Colonic mucosa (tissue), 4 donors: ENCODE measurements at regions not wholly inside any gene's neighbourhood (a gene's known extent, or its start where the extent isn't known, plus 50 kb on each side); places are given as distances from the start of the nearest gene placed in this dataset.

Experiments
- DNase-seq: peaks from one replicate; pipeline ENCODE4 v3.0.0-alpha.2; 2020
- H3K27ac ChIP-seq: fragments of 200-600 bp; one replicate; pipeline ENCODE4 v1.8.0; 2021
- H3K27me3 ChIP-seq: fragments of 200-600 bp; one replicate; pipeline ENCODE4 v1.8.0; 2021
- H3K36me3 ChIP-seq: fragments of 200-600 bp; one replicate; pipeline ENCODE4 v1.8.0; 2021
- H3K4me1 ChIP-seq: fragments of 200-600 bp; one replicate; pipeline ENCODE4 v1.8.0; 2021; ENCODE audit warnings: mild to moderate bottlenecking
- H3K4me3 ChIP-seq: fragments of 200-600 bp; one replicate; pipeline ENCODE4 v1.8.0; 2021
- H3K9ac ChIP-seq, 2 donors: one replicate each; pipeline ENCODE4 v1.7.0; 2013; ENCODE audit warnings: control low read depth in 2 of 2, low read depth in 2 of 2, low read length in 2 of 2
- H3K9me3 ChIP-seq: fragments of 200-600 bp; one replicate; pipeline ENCODE4 v1.8.0; 2021
- CTCF ChIP-seq: fragments of 200-600 bp; IDR thresholded peaks from one replicate; pipeline ENCODE4 v1.8.0; 2022; ENCODE audit warnings: antibody characterized with exemption, mild to moderate bottlenecking
- intact Hi-C: fragments of 100-400 bp; cut with DNase I; formaldehyde crosslinking; loops from one replicate; pipeline ENCODE4 v1.14.1; 2022
- donor health status: healthy.
- donor health status: DM: no; HTN: no; CAD: no.
- donor health status: DM: no; HTN: no; CAD: no.

GRCh38 chr4:4639370-4639769, 97.5 kb upstream of the STX18 start:
- Histone ChIP-seq H3K36me3 (no peaks in the 10 kb centered on the region), H3K4me3 (no peak overlapping the region), H3K4me1 (no peaks in the 10 kb centered on the region), H3K9ac (no peak overlapping the region), H3K27ac (no peak overlapping the region), H3K27me3 (no peaks in the 10 kb centered on the region), H3K9me3 (no peaks in the 10 kb centered on the region)
- intact Hi-C loops: no loop called here
- no peak for TF ChIP-seq CTCF
- DNase-seq: no peak

GRCh38 chr4:4637710-4638109, 95.9 kb upstream of the STX18 start:
- no peaks in the 10 kb centered on the region for H3K27me3 ChIP-seq
- no peaks in the 10 kb centered on the region for H3K4me1 ChIP-seq
- no peak overlapping the region for H3K27ac ChIP-seq
- no peak for TF ChIP-seq CTCF
- H3K9me3 ChIP-seq: no peaks in the 10 kb centered on the region
- DNase-seq: no peak
- no peak overlapping the region for H3K9ac ChIP-seq
- intact Hi-C loops: no loop called here
- no peaks in the 10 kb centered on the region for H3K36me3 ChIP-seq
- no peak overlapping the region for H3K4me3 ChIP-seq

- H3K36me3 ChIP-seq: no peaks in the 10 kb centered on the region
- H3K27me3 ChIP-seq: no peaks in the 10 kb centered on the region
- no peaks in the 10 kb centered on the region for H3K9me3 ChIP-seq
- TF ChIP-seq CTCF: no peak
- H3K9ac ChIP-seq: no peak overlapping the region
- H3K4me3 ChIP-seq: no peak overlapping the region
- no peaks in the 10 kb centered on the region for H3K4me1 ChIP-seq
- intact Hi-C loops: no loop called here
- H3K27ac ChIP-seq: no peak overlapping the region
- no peak for DNase-seq
Measured at GRCh38 chr4:4633431-4633830, 91.6 kb upstream of the STX18 start.

GRCh38 chr4:4631150-4631549, 89.3 kb upstream of the STX18 start:
- no peaks in the 10 kb centered on the region for H3K4me1 ChIP-seq
- H3K36me3 ChIP-seq: no peaks in the 10 kb centered on the region
- no peak for TF ChIP-seq CTCF
- H3K27me3 ChIP-seq: no peaks in the 10 kb centered on the region
- H3K9me3 ChIP-seq: no peaks in the 10 kb centered on the region
- H3K9ac ChIP-seq: no peak overlapping the region
- DNase-seq: no peak
- intact Hi-C loops: no loop called here
- no peak overlapping the region for H3K27ac ChIP-seq
- no peak overlapping the region for H3K4me3 ChIP-seq

- intact Hi-C loops: no loop called here
- Histone ChIP-seq H3K36me3 (no peaks in the 10 kb centered on the region), H3K27ac (no peak overlapping the region), H3K9me3 (no peaks in the 10 kb centered on the region), H3K4me3 (no peak overlapping the region), H3K9ac (no peak overlapping the region), H3K4me1 (no peaks in the 10 kb centered on the region), H3K27me3 (no peaks in the 10 kb centered on the region)
- DNase-seq: no peak
- TF ChIP-seq CTCF: no peak
Measured at GRCh38 chr4:4627906-4628305, 86.1 kb upstream of the STX18 start.

- no peak for DNase-seq
- Histone ChIP-seq H3K9ac (no peak overlapping the region), H3K27me3 (no peaks in the 10 kb centered on the region), H3K27ac (no peak overlapping the region), H3K4me1 (no peaks in the 10 kb centered on the region), H3K4me3 (no peak overlapping the region), H3K9me3 (no peaks in the 10 kb centered on the region), H3K36me3 (no peaks in the 10 kb centered on the region)
- TF ChIP-seq CTCF: no peak
- intact Hi-C loops: no loop called here
Measured at GRCh38 chr4:4627111-4627510, 85.3 kb upstream of the STX18 start.
